HCT116 (cell line): ENCODE measurements at regions not wholly inside any gene's neighbourhood (a gene's known extent, or its start where the extent isn't known, plus 50 kb on each side); places are given as distances from the start of the nearest gene placed in this dataset.

Experiments used
- ATAC-seq: fragments of 200-7000 bp; cut with Tn5 transposase; 2 replicates; pipeline ENCODE4 v1.9.1; 2020; ENCODE audit warnings: mild to moderate bottlenecking, moderate library complexity
- BruUV-seq: library from RNA; stranded (reverse); fragments of 400-500 nt; replicated peaks from 2 replicates; lab custom pipeline; 2021; lab: Mats Ljungman, UMichigan
- CTCF ChIA-PET: fragments of 300-600 bp; sonication (Branson Sonifier 250); formaldehyde crosslinking; loops from one replicate; lab custom pipeline; 2021; ENCODE audit warnings: antibody characterized with exemption; lab: Charles Lee
- POLR2A ChIA-PET: fragments of 300-600, 350-600 bp; sonication (Branson Sonifier 250); formaldehyde crosslinking; loops from one replicate; lab custom pipeline; 2021; ENCODE audit warnings: antibody characterized with exemption; lab: Charles Lee
- RAD21 ChIA-PET, 2 experiments: fragments of 300-600 bp; sonication (Branson Sonifier 250); formaldehyde crosslinking; loops; one replicate each; lab custom pipeline; 2023; ENCODE audit warnings: low total read pairs in 2 of 2; ENCODE audit not compliant: uncharacterized antibody in 2 of 2, unreplicated experiment in 2 of 2, low non-redundant PET in 1 of 2; lab: Charles Lee
- DNase-seq: peaks from one replicate; pipeline ENCODE4 v3.0.0-alpha.2; 2010; ENCODE audit warnings: low read depth, low spot score
- H2AFZ ChIP-seq: fragments of 200-600 bp; shearing (Covaris generic), sonication (generic); 2 replicates; pipeline ENCODE4 v1.6.1; 2017; ENCODE audit warnings: low read depth, mixed run types, mixed read lengths, antibody characterized with exemption, low read length; ENCODE audit not compliant: poor library complexity, severe bottlenecking
- H3K27ac ChIP-seq: 2 replicates; pipeline ENCODE4 v1.5.1; 2012; ENCODE audit warnings: low read depth, low read length
- H3K27me3 ChIP-seq: fragments of 200-600 bp; sonication (generic); 2 replicates; pipeline ENCODE4 v1.6.1; 2016; ENCODE audit warnings: mixed run types, low read length, mixed read lengths; ENCODE audit not compliant: insufficient read depth
- H3K36me3 ChIP-seq, 2 experiments: fragments of 200-500 bp in 1 of 2; fragments of 200-600 bp in 1 of 2; sonication (Bioruptor generic) in 1 of 2; sonication (generic) in 1 of 2; 2 replicates each; pipeline versions ENCODE4 v1.5.1 to v1.6.1; 2014 to 2016; ENCODE audit warnings: low read length in 2 of 2, inconsistent platforms in 1 of 2, mixed read lengths in 1 of 2, mixed run types in 1 of 2; ENCODE audit not compliant: insufficient read depth in 2 of 2, control insufficient read depth in 1 of 2
- H3K4me1 ChIP-seq, 2 experiments: fragments of 200-600 bp in 1 of 2; sonication (generic) in 1 of 2; 2 replicates each; pipeline versions ENCODE4 v1.5.1 to v1.6.1; 2012 to 2017; ENCODE audit warnings: low read length in 2 of 2, inconsistent platforms in 1 of 2, mild to moderate bottlenecking in 1 of 2, mixed read lengths in 1 of 2, mixed run types in 1 of 2, moderate library complexity in 1 of 2; ENCODE audit not compliant: insufficient read depth in 2 of 2, control insufficient read depth in 1 of 2
- H3K4me2 ChIP-seq: fragments of 200-600 bp; sonication (generic); 2 replicates; pipeline ENCODE4 v1.6.1; 2017; ENCODE audit warnings: mixed run types, low read length, mixed read lengths
- H3K4me3 ChIP-seq, 2 experiments: fragments of 200-600 bp in 1 of 2; sonication (generic) in 1 of 2; replicated peaks in 1 of 2; 2 replicates each; pipeline ENCODE4 v1.5.1; 2011 to 2016; ENCODE audit warnings: low read length in 2 of 2, control low read depth in 1 of 2, low read depth in 1 of 2, mild to moderate bottlenecking in 1 of 2, mixed read lengths in 1 of 2, mixed run types in 1 of 2
- H3K79me2 ChIP-seq: fragments of 200-600 bp; sonication (generic); 2 replicates; pipeline ENCODE4 v1.6.1; 2017; ENCODE audit warnings: mild to moderate bottlenecking, mixed run types, low read length, moderate library complexity, mixed read lengths; ENCODE audit not compliant: insufficient read depth
- H3K9ac ChIP-seq: fragments of 200-600 bp; sonication (generic); 2 replicates; pipeline ENCODE4 v1.6.1; 2016; ENCODE audit warnings: low read length, mixed read lengths
- H3K9me2 ChIP-seq: fragments of 200-600 bp; sonication (generic), shearing (Covaris generic); 2 replicates; pipeline ENCODE4 v1.6.1; 2017; ENCODE audit warnings: mixed run types, mild to moderate bottlenecking, moderate library complexity; ENCODE audit not compliant: insufficient read depth
- H3K9me3 ChIP-seq, 2 experiments: fragments of 200-500 bp in 1 of 2; fragments of 200-600 bp in 1 of 2; sonication (Bioruptor generic) in 1 of 2; sonication (generic) in 1 of 2; 2 replicates each; pipeline ENCODE4 v1.6.1; 2014 to 2017; ENCODE audit warnings: low read length in 2 of 2, mixed read lengths in 2 of 2, inconsistent platforms in 1 of 2, low read depth in 1 of 2, mild to moderate bottlenecking in 1 of 2, mixed run types in 1 of 2, moderate library complexity in 1 of 2; ENCODE audit not compliant: control insufficient read depth in 1 of 2, insufficient read depth in 1 of 2
- H4K20me1 ChIP-seq: fragments of 200-600 bp; sonication (generic), shearing (Covaris generic); 2 replicates; pipeline ENCODE4 v1.6.1; 2017; ENCODE audit warnings: mixed run types, mild to moderate bottlenecking, moderate library complexity; ENCODE audit not compliant: insufficient read depth
- CBX3 ChIP-seq: IDR thresholded peaks from 2 replicates; pipeline ENCODE4 v1.6.1; 2012; ENCODE audit warnings: low read depth
- CEBPB ChIP-seq: IDR thresholded peaks from 2 replicates; pipeline ENCODE4 v1.6.1; 2012; ENCODE audit warnings: low read depth
- EGR1 ChIP-seq: IDR thresholded peaks from 2 replicates; pipeline ENCODE4 v1.6.1; 2012; ENCODE audit warnings: low read depth
- ELF1 ChIP-seq: IDR thresholded peaks from 2 replicates; pipeline ENCODE4 v1.6.1; 2012; ENCODE audit warnings: low read depth, borderline replicate concordance
- FOSL1 ChIP-seq: IDR thresholded peaks from 2 replicates; pipeline ENCODE4 v1.6.1; 2012; ENCODE audit warnings: low read depth
- JUND ChIP-seq: IDR thresholded peaks from 2 replicates; pipeline ENCODE4 v1.6.1; 2012
- MAX ChIP-seq: IDR thresholded peaks from 2 replicates; pipeline ENCODE4 v1.6.1; 2012
- POLR2A ChIP-seq: IDR thresholded peaks from 2 replicates; pipeline ENCODE4 v1.7.0; 2011; ENCODE audit warnings: borderline replicate concordance; ENCODE audit not compliant: insufficient read depth, insufficient read length; ENCODE audit errors: extremely low read depth
- POLR2AphosphoS5 ChIP-seq: IDR thresholded peaks from 2 replicates; pipeline ENCODE4 v1.6.1; 2011; ENCODE audit warnings: mild to moderate bottlenecking, low read depth, low read length, moderate library complexity
- RAD21 ChIP-seq: IDR thresholded peaks from 2 replicates; pipeline ENCODE4 v1.6.1; 2012; ENCODE audit warnings: low read depth, mild to moderate bottlenecking
- REST ChIP-seq: IDR thresholded peaks from 2 replicates; pipeline ENCODE4 v1.6.1; 2012; ENCODE audit warnings: low read depth
- SP1 ChIP-seq: IDR thresholded peaks from 2 replicates; pipeline ENCODE4 v1.6.1; 2012; ENCODE audit warnings: low read depth
- SRF ChIP-seq: IDR thresholded peaks from 2 replicates; pipeline ENCODE4 v1.6.1; 2012; ENCODE audit warnings: low read depth
- ZFX ChIP-seq: fragments of 450-650 bp; IDR thresholded peaks from 2 replicates; pipeline ENCODE4 v1.6.1; 2017
- ZNF274 ChIP-seq: fragments of 200-500 bp; sonication (Bioruptor generic); IDR thresholded peaks from 2 replicates; pipeline ENCODE4 v1.6.1; 2014; ENCODE audit warnings: mild to moderate bottlenecking, low read depth, low read length, inconsistent platforms
- intact Hi-C: fragments of 100-400 bp; cut with micrococcal nuclease; formaldehyde crosslinking; loops from 2 replicates; pipeline ENCODE4 v1.10.0; 2022
- TF ChIP-seq, protein P1 (sequence below): IDR thresholded peaks from 2 replicates; pipeline ENCODE4 v1.6.1; 2012

DNA sequence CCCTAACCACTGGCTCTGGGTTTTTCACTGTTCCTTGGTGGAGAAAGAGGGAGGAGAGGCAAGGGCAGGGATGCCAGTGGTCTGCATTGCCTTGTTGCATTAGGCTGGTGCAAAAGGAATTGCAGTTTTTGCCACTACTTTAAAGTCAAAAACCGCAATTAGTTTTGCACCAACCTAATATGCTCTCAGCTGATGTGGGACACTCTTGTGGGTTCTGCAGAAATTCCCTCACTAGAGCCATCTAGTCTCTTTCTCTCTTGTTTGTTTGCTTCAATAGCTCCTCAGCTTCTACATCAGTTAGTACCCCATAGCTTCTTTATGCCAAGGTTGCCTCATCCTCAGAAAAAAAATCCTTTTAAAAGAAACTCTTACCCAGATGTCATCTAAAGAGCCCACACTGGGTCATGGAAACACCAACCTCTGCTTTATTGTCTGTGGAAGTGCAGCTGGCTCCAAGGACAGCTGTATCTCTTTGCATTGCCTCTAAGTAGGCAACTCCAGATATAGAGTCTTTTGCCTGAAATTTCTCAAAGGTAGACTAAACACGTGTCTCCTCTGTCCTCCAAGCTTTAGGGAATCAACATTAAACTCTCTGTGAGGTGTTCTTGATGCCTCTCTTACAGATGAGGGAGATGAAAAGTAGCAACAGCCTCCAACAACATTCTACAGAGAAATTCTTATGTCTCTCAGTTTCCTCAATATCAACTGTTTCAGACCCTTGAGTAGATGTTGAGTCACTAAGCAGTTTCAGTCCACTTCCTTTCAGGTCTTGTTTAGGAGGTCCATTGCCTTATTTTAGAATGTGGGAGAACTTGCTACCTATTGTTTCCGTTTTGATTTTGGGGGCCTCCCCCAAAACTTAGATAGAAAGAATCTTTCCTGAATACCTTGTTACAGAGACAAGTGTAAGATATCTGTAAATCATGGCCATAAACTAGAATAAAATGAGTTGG, 84.9 kb upstream of the MEF2C start (continued):
- TF ChIP-seq CEBPB = no peak
- TF ChIP-seq JUND = no peak
- TF ChIP-seq, all 23 proteins: peak for 0

DNA sequence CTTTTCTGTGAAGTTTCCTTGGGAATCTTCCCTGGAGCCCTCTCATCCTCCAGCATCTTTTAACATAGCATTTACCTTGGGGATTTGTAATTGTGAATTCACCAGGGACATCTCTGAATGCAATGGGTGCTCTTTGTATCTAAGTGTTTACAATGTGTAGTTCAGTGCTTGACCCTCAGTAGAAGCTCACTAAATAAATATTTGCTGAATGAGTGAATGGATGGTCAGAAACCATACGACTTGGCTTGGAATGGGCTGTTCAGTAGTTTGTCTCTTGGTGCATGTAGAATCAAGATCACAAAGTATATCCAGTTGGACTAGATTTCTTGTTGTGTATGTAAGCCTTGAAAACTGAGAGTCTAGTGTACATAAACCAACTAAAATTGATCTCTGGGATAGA, 81.8 kb upstream of the MEF2C start:
- TF ChIP-seq REST = no peak
- TF ChIP-seq FOSL1 = no peak
- TF ChIP-seq SP1 = no peak
- no peak for TF ChIP-seq ELF1
- no peak for TF ChIP-seq RAD21
- no peak for TF ChIP-seq CEBPB
- TF ChIP-seq ZNF274 = no peak
- no peak for TF ChIP-seq ZFX
- no peak for TF ChIP-seq EGR1
- TF ChIP-seq JUND = no peak
- TF ChIP-seq POLR2AphosphoS5 = no peak
- no peak for TF ChIP-seq CBX3
- TF ChIP-seq POLR2A = no peak
- TF ChIP-seq SRF = no peak
- no peak for TF ChIP-seq MAX
- TF ChIP-seq, protein P1, sequence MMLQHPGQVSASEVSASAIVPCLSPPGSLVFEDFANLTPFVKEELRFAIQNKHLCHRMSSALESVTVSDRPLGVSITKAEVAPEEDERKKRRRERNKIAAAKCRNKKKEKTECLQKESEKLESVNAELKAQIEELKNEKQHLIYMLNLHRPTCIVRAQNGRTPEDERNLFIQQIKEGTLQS = no peak
- TF ChIP-seq, all 23 proteins: peak for 0
- no peaks in the 10 kb centered on the region for H3K79me2 ChIP-seq
- no peaks in the 10 kb centered on the region for H3K9me2 ChIP-seq
- ChIA-PET POLR2A (no interaction called here), RAD21 (no interaction called here), CTCF (no interaction called here)
- H2AFZ ChIP-seq = no peak overlapping the region
- BruUV-seq = no TSS peak
- H3K4me1 ChIP-seq = no peaks in the 10 kb centered on the region
- H3K27me3 ChIP-seq = no peaks in the 10 kb centered on the region
- H3K36me3 ChIP-seq = no peaks in the 10 kb centered on the region
- no peaks in the 10 kb centered on the region for H3K9me3 ChIP-seq
- H4K20me1 ChIP-seq = no peaks in the 10 kb centered on the region
- no peak overlapping the region for H3K9ac ChIP-seq
- no peak overlapping the region for H3K27ac ChIP-seq
- no peak for DNase-seq
- intact Hi-C loops = no loop called here
- H3K4me2 ChIP-seq = no peak overlapping the region
- ATAC-seq = no peak
- no peak overlapping the region for H3K4me3 ChIP-seq
